Liver (tissue), 8 donors: ENCODE measurements at regions not wholly inside any gene's neighbourhood (a gene's known extent, or its start where the extent isn't known, plus 50 kb on each side); places are given as distances from the start of the nearest gene placed in this dataset.

Experiments
- DNase-seq: peaks from one replicate; pipeline ENCODE4 v3.0.0-alpha.2; 2017; ENCODE audit warnings: low spot score
- H3K27ac ChIP-seq, 2 donors: one replicate each; pipeline ENCODE4 v1.7.0; 2013; ENCODE audit warnings: inconsistent platforms in 2 of 2, low read length in 2 of 2, control low read depth in 1 of 2, low read depth in 1 of 2, mild to moderate bottlenecking in 1 of 2
- H3K27me3 ChIP-seq, 4 donors: one replicate each; pipeline versions ENCODE4 v1.6.1 to v1.7.0; 2013; ENCODE audit warnings: low read length in 3 of 4, inconsistent platforms in 1 of 4, mild to moderate bottlenecking in 1 of 4, moderate library complexity in 1 of 4; ENCODE audit not compliant: control insufficient read depth in 4 of 4, insufficient read depth in 4 of 4
- H3K36me3 ChIP-seq, 4 donors: one replicate each; pipeline versions ENCODE4 v1.6.1 to v1.7.0; 2013; ENCODE audit warnings: low read length in 3 of 4, mild to moderate bottlenecking in 3 of 4, low read depth in 1 of 4, moderate library complexity in 1 of 4; ENCODE audit not compliant: control insufficient read depth in 4 of 4, insufficient read depth in 3 of 4
- H3K4me1 ChIP-seq, 4 donors: one replicate each; pipeline versions ENCODE4 v1.6.1 to v1.7.0; 2013; ENCODE audit warnings: low read length in 3 of 4, mild to moderate bottlenecking in 3 of 4, moderate library complexity in 1 of 4; ENCODE audit not compliant: control insufficient read depth in 4 of 4, insufficient read depth in 4 of 4
- H3K4me3 ChIP-seq, 3 donors: one replicate each; pipeline versions ENCODE4 v1.6.1 to v1.7.0; 2013; ENCODE audit warnings: low read length in 3 of 3, control low read depth in 1 of 3, low read depth in 1 of 3, mild to moderate bottlenecking in 1 of 3
- H3K9ac ChIP-seq, 2 donors: one replicate each; pipeline ENCODE4 v1.7.0; 2013; ENCODE audit warnings: low read length in 2 of 2, mild to moderate bottlenecking in 2 of 2, moderate library complexity in 2 of 2, control low read depth in 1 of 2, low read depth in 1 of 2
- H3K9me3 ChIP-seq, 4 donors: one replicate each; pipeline versions ENCODE4 v1.6.1 to v1.7.0; 2013; ENCODE audit warnings: low read length in 3 of 4; ENCODE audit not compliant: control insufficient read depth in 4 of 4
- CTCF ChIP-seq: fragments of 150-350 bp; IDR thresholded peaks from 2 replicates; pipeline ENCODE4 v1.5.1; 2017; ENCODE audit warnings: improper control_type of control experiment, low read depth, low read length; ENCODE audit not compliant: missing input control
- EGR1 ChIP-seq, 2 donors: IDR thresholded peaks; 2 replicates each; pipeline ENCODE4 v1.6.1; 2016 to 2018; ENCODE audit warnings: antibody characterized with exemption in 2 of 2, low read depth in 2 of 2
- FOXA1 ChIP-seq: IDR thresholded peaks from 2 replicates; pipeline ENCODE4 v1.6.1; 2016; ENCODE audit warnings: antibody characterized with exemption
- FOXA2 ChIP-seq: IDR thresholded peaks from 2 replicates; pipeline ENCODE4 v1.6.1; 2016; ENCODE audit warnings: antibody characterized with exemption
- GABPA ChIP-seq, 2 donors: IDR thresholded peaks in 1 of 2; conservative IDR thresholded peaks in 1 of 2; 2 replicates each; pipeline ENCODE4 v1.6.1; 2016; ENCODE audit warnings: antibody characterized with exemption in 2 of 2, mild to moderate bottlenecking in 1 of 2, moderate library complexity in 1 of 2
- HNF4A ChIP-seq, 2 donors: conservative IDR thresholded peaks; 2 replicates each; pipeline ENCODE4 v1.6.1; 2016; ENCODE audit warnings: antibody characterized with exemption in 2 of 2, mild to moderate bottlenecking in 2 of 2
- HNF4G ChIP-seq: IDR thresholded peaks from 2 replicates; pipeline ENCODE4 v1.6.1; 2016; ENCODE audit warnings: antibody characterized with exemption
- JUND ChIP-seq, 2 donors: IDR thresholded peaks; 2 replicates each; pipeline ENCODE4 v1.6.1; 2016; ENCODE audit warnings: antibody characterized with exemption in 2 of 2
- NR2F2 ChIP-seq: IDR thresholded peaks from 2 replicates; pipeline ENCODE4 v1.6.1; 2016; ENCODE audit warnings: antibody characterized with exemption
- RAD21 ChIP-seq, 2 donors: IDR thresholded peaks; 2 replicates each; pipeline ENCODE4 v1.6.1; 2016; ENCODE audit warnings: antibody characterized with exemption in 2 of 2, mild to moderate bottlenecking in 2 of 2
- REST ChIP-seq: IDR thresholded peaks from 2 replicates; pipeline ENCODE4 v1.6.1; 2016; ENCODE audit warnings: antibody characterized with exemption, mild to moderate bottlenecking
- RXRA ChIP-seq, 2 donors: IDR thresholded peaks; 2 replicates each; pipeline ENCODE4 v1.6.1; 2017 to 2018; ENCODE audit warnings: antibody characterized with exemption in 2 of 2, mild to moderate bottlenecking in 1 of 2
- SP1 ChIP-seq: IDR thresholded peaks from 2 replicates; pipeline ENCODE4 v1.6.1; 2018; ENCODE audit warnings: antibody characterized with exemption, mild to moderate bottlenecking
- TAF1 ChIP-seq: conservative IDR thresholded peaks from 2 replicates; pipeline ENCODE4 v1.6.1; 2016; ENCODE audit warnings: antibody characterized with exemption, mild to moderate bottlenecking
- YY1 ChIP-seq: IDR thresholded peaks from 2 replicates; pipeline ENCODE4 v1.6.1; 2016; ENCODE audit warnings: antibody characterized with exemption, mild to moderate bottlenecking
- WGBS: extraction: QIAGEN DNeasy Blood & Tissue Kit; methylation state at CpG from one replicate; pipeline ENCODE4 v1.1.7; 2013; 5-methylcytosine and 5-hydroxymethylcytosine counted together
- TF ChIP-seq, protein P1 (sequence below): IDR thresholded peaks from 2 replicates; pipeline ENCODE4 v1.6.1; 2016; ENCODE audit warnings: antibody characterized with exemption
- TF ChIP-seq, protein P2 (sequence below): IDR thresholded peaks from 2 replicates; pipeline ENCODE4 v1.6.1; 2016; ENCODE audit warnings: antibody characterized with exemption
- TF ChIP-seq, protein P3 (sequence below): IDR thresholded peaks from 2 replicates; pipeline ENCODE4 v1.6.1; 2016; ENCODE audit warnings: antibody characterized with exemption
- donor health status: healthy.
- donor health status: healthy.
- donor health status: healthy.
- donor health status: healthy.
- donor health status: healthy.

GRCh38 chr1:181206513-181206912 lies 118.0 kb downstream of the IER5 start (continued):
- no peak for TF ChIP-seq HNF4A (conservative IDR thresholded peaks at IDR 0.05)
- no peak for TF ChIP-seq RXRA (IDR thresholded peaks at IDR 0.05)
- TF ChIP-seq RAD21 (IDR thresholded peaks at IDR 0.05): no peak
- no peak for TF ChIP-seq EGR1 (IDR thresholded peaks at IDR 0.05; ENCODE audit: low read depth in 2 of 2)

- 83% methylated on average over 19 of the region's 19 CpGs for WGBS
- Histone ChIP-seq H3K27ac (no peak overlapping the region), H3K36me3 (no peaks in the 10 kb centered on the region), H3K9ac (no peak overlapping the region), H3K9me3 (no peaks in the 10 kb centered on the region), H3K4me1 (no peaks in the 10 kb centered on the region), H3K4me3 (no peak overlapping the region), H3K27me3 (peaks cover 0 to 3% (median 0%) of the 10 kb centered on the region in 4 donors)
- TF ChIP-seq, protein P1, sequence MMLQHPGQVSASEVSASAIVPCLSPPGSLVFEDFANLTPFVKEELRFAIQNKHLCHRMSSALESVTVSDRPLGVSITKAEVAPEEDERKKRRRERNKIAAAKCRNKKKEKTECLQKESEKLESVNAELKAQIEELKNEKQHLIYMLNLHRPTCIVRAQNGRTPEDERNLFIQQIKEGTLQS: no peak
- TF ChIP-seq SP1 (no peak), YY1 (no peak), CTCF (no peak), JUND (IDR thresholded peaks at IDR 0.05) (no peak), HNF4A (conservative IDR thresholded peaks at IDR 0.05) (no peak), EGR1 (IDR thresholded peaks at IDR 0.05; ENCODE audit: low read depth in 2 of 2) (no peak), GABPA (IDR thresholded peaks at IDR 0.05 in 1 of 2, conservative IDR thresholded peaks at IDR 0.05 in 1 of 2) (no peak), FOXA1 (no peak), REST (no peak), RXRA (IDR thresholded peaks at IDR 0.05) (no peak), FOXA2 (no peak), HNF4G (no peak), TAF1 (no peak), RAD21 (IDR thresholded peaks at IDR 0.05) (no peak), NR2F2 (no peak)
- TF ChIP-seq, protein P2, sequence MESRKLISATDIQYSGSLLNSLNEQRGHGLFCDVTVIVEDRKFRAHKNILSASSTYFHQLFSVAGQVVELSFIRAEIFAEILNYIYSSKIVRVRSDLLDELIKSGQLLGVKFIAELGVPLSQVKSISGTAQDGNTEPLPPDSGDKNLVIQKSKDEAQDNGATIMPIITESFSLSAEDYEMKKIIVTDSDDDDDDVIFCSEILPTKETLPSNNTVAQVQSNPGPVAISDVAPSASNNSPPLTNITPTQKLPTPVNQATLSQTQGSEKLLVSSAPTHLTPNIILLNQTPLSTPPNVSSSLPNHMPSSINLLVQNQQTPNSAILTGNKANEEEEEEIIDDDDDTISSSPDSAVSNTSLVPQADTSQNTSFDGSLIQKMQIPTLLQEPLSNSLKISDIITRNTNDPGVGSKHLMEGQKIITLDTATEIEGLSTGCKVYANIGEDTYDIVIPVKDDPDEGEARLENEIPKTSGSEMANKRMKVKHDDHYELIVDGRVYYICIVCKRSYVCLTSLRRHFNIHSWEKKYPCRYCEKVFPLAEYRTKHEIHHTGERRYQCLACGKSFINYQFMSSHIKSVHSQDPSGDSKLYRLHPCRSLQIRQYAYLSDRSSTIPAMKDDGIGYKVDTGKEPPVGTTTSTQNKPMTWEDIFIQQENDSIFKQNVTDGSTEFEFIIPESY: no peak
- TF ChIP-seq, protein P3, sequence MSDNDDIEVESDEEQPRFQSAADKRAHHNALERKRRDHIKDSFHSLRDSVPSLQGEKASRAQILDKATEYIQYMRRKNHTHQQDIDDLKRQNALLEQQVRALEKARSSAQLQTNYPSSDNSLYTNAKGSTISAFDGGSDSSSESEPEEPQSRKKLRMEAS: no peak
- DNase-seq: no peak
Observed at GRCh38 chr1:181206979-181207790, 118.7 kb downstream of the IER5 start.
